HG02759 (cell line): ENCODE measurements at regions not wholly inside any gene's neighbourhood (a gene's known extent, or its start where the extent isn't known, plus 50 kb on each side); places are given as distances from the start of the nearest gene placed in this dataset.

Source experiments
- ATAC-seq: cut with Tn5 transposase; IDR thresholded peaks from one replicate; pipeline ENCODE4 v1.9.1; 2021; ENCODE audit warnings: mild to moderate bottlenecking, moderate library complexity; ENCODE audit not compliant: unreplicated experiment

- no peak for ATAC-seq
Observed at GRCh38 chr6:22079783-22080182, 217.1 kb downstream of the PRL start.

- no peak for ATAC-seq
Observed at GRCh38 chr6:22081709-22082108, 215.1 kb downstream of the PRL start.

GRCh38 chr6:22082218-22082617, 214.6 kb downstream of the PRL start:
- no peak for ATAC-seq

GRCh38 chr6:22083119-22083518, 213.7 kb downstream of the PRL start:
- no peak for ATAC-seq

- ATAC-seq, result no peak
Observed at GRCh38 chr6:22087960-22088706, 208.7 kb downstream of the PRL start.

GRCh38 chr6:22091424-22091948, 205.3 kb downstream of the PRL start:
- ATAC-seq, result no peak

- ATAC-seq, result no peak
Observed at GRCh38 chr6:22095836-22096235, 201.0 kb downstream of the PRL start.

GRCh38 chr6:22098601-22099031, 198.2 kb downstream of the PRL start:
- ATAC-seq, result no peak

GRCh38 chr6:22099231-22099630, 197.6 kb downstream of the PRL start:
- no peak for ATAC-seq

- ATAC-seq, result no peak
Observed at GRCh38 chr6:22099923-22100322, 196.9 kb downstream of the PRL start.

GRCh38 chr6:22101163-22101562, 195.7 kb downstream of the PRL start:
- no peak for ATAC-seq

GRCh38 chr6:22102671-22103070, 194.2 kb downstream of the PRL start:
- ATAC-seq, result peak; percentile 91

GRCh38 chr6:22106451-22106850, 190.4 kb downstream of the PRL start:
- no peak for ATAC-seq

- no peak for ATAC-seq
Observed at GRCh38 chr6:22106961-22107360, 189.9 kb downstream of the PRL start.

GRCh38 chr6:22108199-22108598, 188.6 kb downstream of the PRL start:
- no peak for ATAC-seq

- ATAC-seq, result no peak
Observed at GRCh38 chr6:22110061-22110460, 186.8 kb downstream of the PRL start.

- ATAC-seq, result no peak
Observed at GRCh38 chr6:22112461-22112860, 184.4 kb downstream of the PRL start.

- ATAC-seq, result no peak
Observed at GRCh38 chr6:22113026-22113766, 183.6 kb downstream of the PRL start.

- ATAC-seq, result no peak
Observed at GRCh38 chr6:22115559-22115958, 181.3 kb downstream of the PRL start.

GRCh38 chr6:22117631-22118030, 179.2 kb downstream of the PRL start:
- no peak for ATAC-seq

GRCh38 chr6:22119500-22119899, 177.3 kb downstream of the PRL start:
- no peak for ATAC-seq

GRCh38 chr6:22124756-22125155, 172.1 kb downstream of the PRL start:
- ATAC-seq, result no peak
